ENCODE measurements at regions not wholly inside any gene's neighbourhood (a gene's known extent, or its start where the extent isn't known, plus 50 kb on each side); places are given as distances from the start of the nearest gene placed in this dataset.

DNA sequence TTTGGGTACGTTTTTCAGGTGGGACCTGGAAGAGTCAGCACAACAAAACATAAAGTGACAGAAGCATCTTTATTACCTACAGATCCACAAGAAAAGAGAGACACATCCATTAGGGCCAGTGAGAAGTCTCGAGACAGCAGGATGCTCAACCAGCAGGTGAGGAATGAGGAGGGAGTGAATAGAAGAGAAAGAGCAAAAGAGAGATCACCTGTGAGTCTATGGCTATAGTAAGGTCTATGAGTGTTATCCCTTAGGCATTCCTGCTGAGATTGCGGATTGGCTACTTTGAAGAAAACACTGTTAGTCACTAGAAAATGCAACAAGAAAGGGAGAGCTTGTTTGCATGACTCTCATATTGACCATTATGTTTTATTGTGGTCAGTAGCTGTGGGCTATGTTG lies 1556.2 kb upstream of the GBE1 start:
- TF ChIP-seq, protein P1, sequence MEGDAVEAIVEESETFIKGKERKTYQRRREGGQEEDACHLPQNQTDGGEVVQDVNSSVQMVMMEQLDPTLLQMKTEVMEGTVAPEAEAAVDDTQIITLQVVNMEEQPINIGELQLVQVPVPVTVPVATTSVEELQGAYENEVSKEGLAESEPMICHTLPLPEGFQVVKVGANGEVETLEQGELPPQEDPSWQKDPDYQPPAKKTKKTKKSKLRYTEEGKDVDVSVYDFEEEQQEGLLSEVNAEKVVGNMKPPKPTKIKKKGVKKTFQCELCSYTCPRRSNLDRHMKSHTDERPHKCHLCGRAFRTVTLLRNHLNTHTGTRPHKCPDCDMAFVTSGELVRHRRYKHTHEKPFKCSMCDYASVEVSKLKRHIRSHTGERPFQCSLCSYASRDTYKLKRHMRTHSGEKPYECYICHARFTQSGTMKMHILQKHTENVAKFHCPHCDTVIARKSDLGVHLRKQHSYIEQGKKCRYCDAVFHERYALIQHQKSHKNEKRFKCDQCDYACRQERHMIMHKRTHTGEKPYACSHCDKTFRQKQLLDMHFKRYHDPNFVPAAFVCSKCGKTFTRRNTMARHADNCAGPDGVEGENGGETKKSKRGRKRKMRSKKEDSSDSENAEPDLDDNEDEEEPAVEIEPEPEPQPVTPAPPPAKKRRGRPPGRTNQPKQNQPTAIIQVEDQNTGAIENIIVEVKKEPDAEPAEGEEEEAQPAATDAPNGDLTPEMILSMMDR (IDR thresholded peaks at IDR 0.05; ENCODE audit: insufficient read depth, low read depth, low read length): no peak
- TF ChIP-seq EZH2 (IDR thresholded peaks at IDR 0.05; ENCODE audit: insufficient read depth, low read length): no peak
